A549 (cell line): ENCODE measurements at regions not wholly inside any gene's neighbourhood (a gene's known extent, or its start where the extent isn't known, plus 50 kb on each side); places are given as distances from the start of the nearest gene placed in this dataset.

Experiments
- ATAC-seq, 2 experiments: fragments of 200-7000 bp in 1 of 2; fragments of >200 bp in 1 of 2; cut with Nextera tagmentation in 1 of 2; cut with Tn5 transposase in 1 of 2; 3 replicates each; pipeline versions ENCODE4 v1.8.0 to v1.9.1; 2018 to 2020; ENCODE audit warnings: mild to moderate bottlenecking in 1 of 2, moderate library complexity in 1 of 2
- CTCF ChIA-PET: fragments of 300-600 bp; sonication (Branson Sonifier 250); formaldehyde crosslinking; extraction: SDS; loops from one replicate; lab custom pipeline; 2021; ENCODE audit warnings: antibody characterized with exemption, inconsistent platforms; lab: Yijun Ruan, JAX
- POLR2A ChIA-PET: fragments of 350-600 bp; formaldehyde crosslinking; extraction: SDS; loops from one replicate; lab custom pipeline; 2021; ENCODE audit warnings: antibody characterized with exemption, inconsistent platforms; lab: Yijun Ruan, JAX
- DNase-seq, 2 experiments: peaks; one replicate each; pipeline versions ENCODE4 v3.0.0 to v3.0.0-alpha.2; 2011 to 2016; ENCODE audit warnings: low read depth in 1 of 2, low spot score in 1 of 2
- FAIRE-seq: peaks from 2 replicates; lab custom pipeline; 2011; peaks lifted over from hg19 to GRCh38; lab: Jason Lieb, UNC
- H3K27ac ChIP-seq, 2 experiments: fragments of >200 bp; sonication (Bioruptor Twin); formaldehyde crosslinking; 3 replicates each; pipeline ENCODE4 v1.5.1; 2016 to 2017
- H3K4me1 ChIP-seq: fragments of >200 bp; sonication (Bioruptor Twin); formaldehyde crosslinking; 3 replicates; pipeline ENCODE4 v1.6.1; 2016
- H3K4me2 ChIP-seq: fragments of >200 bp; sonication (Bioruptor Twin); formaldehyde crosslinking; 3 replicates; pipeline ENCODE4 v1.6.1; 2016
- H3K4me3 ChIP-seq: fragments of >200 bp; sonication (Bioruptor Twin); formaldehyde crosslinking; 3 replicates; pipeline ENCODE4 v1.5.1; 2016
- H3K9me3 ChIP-seq: fragments of >200 bp; sonication (Bioruptor Twin); formaldehyde crosslinking; 3 replicates; pipeline ENCODE4 v1.6.1; 2016
- BCL3 ChIP-seq: fragments of >200 bp; sonication (Bioruptor Twin); formaldehyde crosslinking; IDR thresholded peaks from 3 replicates; pipeline ENCODE4 v1.6.1; 2016
- CBX2 ChIP-seq: fragments of 200-600 bp; sonication (generic); IDR thresholded peaks from 2 replicates; pipeline ENCODE4 v1.6.1; 2016; ENCODE audit warnings: low read depth, mild to moderate bottlenecking, borderline replicate concordance
- EHMT2 ChIP-seq: fragments of 200-600 bp; sonication (generic); IDR thresholded peaks from 2 replicates; pipeline ENCODE4 v1.6.1; 2016; ENCODE audit warnings: antibody characterized with exemption, low read depth, mild to moderate bottlenecking, moderate library complexity
- EP300 ChIP-seq, 2 experiments: fragments of >200 bp; sonication (Bioruptor Twin); formaldehyde crosslinking; IDR thresholded peaks; 2 replicates in 1 of 2; 3 replicates in 1 of 2; pipeline ENCODE4 v1.6.1; 2016 to 2017
- FOSL2 ChIP-seq, 2 experiments: fragments of 450-650 bp in 1 of 2; fragments of >200 bp in 1 of 2; sonication (Bioruptor Twin) in 1 of 2; formaldehyde crosslinking; IDR thresholded peaks; 2 replicates each; pipeline versions ENCODE4 v1.5.0 to v1.6.1; 2016 to 2020; ENCODE audit warnings: mild to moderate bottlenecking in 1 of 2, moderate library complexity in 1 of 2
- HOXA7 ChIP-seq: fragments of 250-450 bp; sonication (Bioruptor Pico); IDR thresholded peaks from 2 replicates; pipeline ENCODE4 v1.5.0; 2020; ENCODE audit warnings: mild to moderate bottlenecking, moderate library complexity
- JUNB ChIP-seq: fragments of >200 bp; sonication (Bioruptor Twin); formaldehyde crosslinking; IDR thresholded peaks from 2 replicates; pipeline ENCODE4 v1.6.1; 2016
- MAFK ChIP-seq: fragments of 450-650 bp; IDR thresholded peaks from 2 replicates; pipeline ENCODE4 v1.6.1; 2014; ENCODE audit not compliant: partially characterized antibody
- NPAS2 ChIP-seq: fragments of 250-450 bp; sonication (Bioruptor Pico); IDR thresholded peaks from 2 replicates; pipeline ENCODE4 v1.8.0; 2022; ENCODE audit warnings: mild to moderate bottlenecking, moderate library complexity, borderline replicate concordance
- NR3C1 ChIP-seq: fragments of >200 bp; sonication (Bioruptor Twin); formaldehyde crosslinking; IDR thresholded peaks from 3 replicates; pipeline ENCODE4 v1.6.1; 2017
- PHF8 ChIP-seq: fragments of 200-600 bp; sonication (generic); IDR thresholded peaks from 2 replicates; pipeline ENCODE4 v1.6.1; 2016; ENCODE audit warnings: low read depth, mild to moderate bottlenecking, antibody characterized with exemption, moderate library complexity, borderline replicate concordance
- RARB ChIP-seq: fragments of 250-450 bp; sonication (Bioruptor Pico); IDR thresholded peaks from 2 replicates; pipeline ENCODE4 v1.8.0; 2021; ENCODE audit warnings: mild to moderate bottlenecking, moderate library complexity
- RCOR1 ChIP-seq: fragments of 150-350 bp; IDR thresholded peaks from 2 replicates; pipeline ENCODE4 v1.6.1; 2014; ENCODE audit warnings: antibody characterized with exemption, low read length, low read depth
- RNF2 ChIP-seq: fragments of 200-600 bp; sonication (generic); IDR thresholded peaks from 2 replicates; pipeline ENCODE4 v1.6.1; 2016; ENCODE audit warnings: low read depth, mild to moderate bottlenecking, antibody characterized with exemption, moderate library complexity, borderline replicate concordance
- ZC3H11A ChIP-seq: fragments of 450-650 bp; IDR thresholded peaks from 2 replicates; pipeline ENCODE4 v1.6.1; 2014; ENCODE audit warnings: antibody characterized with exemption, mild to moderate bottlenecking
- ZSCAN20 ChIP-seq: fragments of 250-450 bp; sonication (Bioruptor Pico); IDR thresholded peaks from 2 replicates; pipeline ENCODE4 v1.8.0; 2022; ENCODE audit warnings: mild to moderate bottlenecking, moderate library complexity
- WGBS: methylation state at CpG from one replicate; pipeline ENCODE4 v1.1.6; 2017; ENCODE audit errors: missing lambda C conversion rate; 5-methylcytosine and 5-hydroxymethylcytosine counted together
- TF ChIP-seq, protein P1 (sequence below): fragments of 450-650 bp; IDR thresholded peaks from 2 replicates; pipeline ENCODE4 v1.6.1; 2014; ENCODE audit warnings: antibody characterized with exemption
- TF ChIP-seq, protein P2 (sequence below): fragments of 150-350 bp; IDR thresholded peaks from 2 replicates; pipeline ENCODE4 v1.6.1; 2014; ENCODE audit warnings: low read depth, mild to moderate bottlenecking, low read length

DNA sequence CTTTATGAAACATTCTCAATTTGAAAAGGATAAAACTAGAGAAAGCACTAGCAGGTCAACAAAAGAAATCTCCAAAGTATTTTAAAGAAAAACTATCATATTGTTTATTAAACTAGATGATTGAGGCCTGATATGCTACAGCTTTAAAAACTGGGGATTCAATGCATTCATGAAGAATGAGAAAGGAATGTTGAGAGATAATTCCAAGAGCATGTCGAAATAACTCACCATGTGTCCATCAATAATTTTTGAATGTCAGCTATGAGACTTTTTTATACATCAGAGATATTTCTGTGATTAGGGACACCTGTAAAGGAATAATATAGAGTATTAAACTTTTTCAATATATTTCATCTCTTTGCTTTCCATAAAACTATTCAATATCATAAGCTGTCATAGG lies 376.9 kb upstream of the REG3G start:
- H3K27ac ChIP-seq = no peak overlapping the region
- ATAC-seq = no peak
- no peak for TF ChIP-seq NPAS2 (CRISPR knock-in tag)
- TF ChIP-seq NR3C1 = no peak
- no peak for TF ChIP-seq JUNB
- no peak for TF ChIP-seq RARB (CRISPR knock-in tag)
- no peak for TF ChIP-seq EP300 (IDR thresholded peaks at IDR 0.05)
- TF ChIP-seq, protein P1, sequence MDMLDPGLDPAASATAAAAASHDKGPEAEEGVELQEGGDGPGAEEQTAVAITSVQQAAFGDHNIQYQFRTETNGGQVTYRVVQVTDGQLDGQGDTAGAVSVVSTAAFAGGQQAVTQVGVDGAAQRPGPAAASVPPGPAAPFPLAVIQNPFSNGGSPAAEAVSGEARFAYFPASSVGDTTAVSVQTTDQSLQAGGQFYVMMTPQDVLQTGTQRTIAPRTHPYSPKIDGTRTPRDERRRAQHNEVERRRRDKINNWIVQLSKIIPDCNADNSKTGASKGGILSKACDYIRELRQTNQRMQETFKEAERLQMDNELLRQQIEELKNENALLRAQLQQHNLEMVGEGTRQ = no peak
- no peak for TF ChIP-seq PHF8
- TF ChIP-seq ZC3H11A = no peak
- ChIA-PET POLR2A (no interaction called here), CTCF (no interaction called here)
- no peak overlapping the region for H3K4me3 ChIP-seq
- 0% methylated on average over 1 of the region's 1 CpG for WGBS
- H3K4me1 ChIP-seq = no peaks in the 10 kb centered on the region
- FAIRE-seq = no peak
- no peak overlapping the region for H3K4me2 ChIP-seq
- H3K9me3 ChIP-seq = peaks cover 9% of the 10 kb centered on the region; the same call in 1 of the 3 replicates
- DNase-seq = no peak

DNA sequence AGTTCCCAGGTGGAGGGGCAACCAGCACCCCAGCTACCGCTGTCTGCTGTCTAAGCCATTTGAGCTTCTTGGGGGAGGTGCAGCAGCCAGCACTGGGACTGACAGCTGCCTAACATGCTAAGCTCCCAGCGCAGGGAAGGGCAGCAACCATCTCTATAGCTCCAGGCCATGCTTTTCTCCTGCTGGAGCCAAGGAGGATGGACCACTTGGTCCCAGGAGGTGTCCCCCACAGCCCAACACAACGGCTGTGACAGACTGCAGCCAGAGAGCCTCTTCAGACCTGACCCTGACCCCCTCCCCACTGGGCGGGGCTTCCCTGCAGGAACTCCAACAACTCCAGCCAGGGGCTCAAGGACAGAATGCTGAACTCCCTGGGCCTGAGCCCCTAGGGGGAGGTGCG lies 370.6 kb upstream of the REG3G start:
- Histone ChIP-seq H3K4me2 (no peak overlapping the region), H3K4me3 (no peak overlapping the region), H3K4me1 (no peaks in the 10 kb centered on the region), H3K27ac (no peak overlapping the region), H3K9me3 (peaks cover 18% of the 10 kb centered on the region)
- CTCF ChIA-PET = no interaction called here
- no peak for DNase-seq
- POLR2A ChIA-PET = no interaction called here
- ATAC-seq = no peak
- FAIRE-seq = no peak
- 5% methylated on average over 5 of the region's 5 CpGs for WGBS
- TF ChIP-seq EHMT2 (no peak), RNF2 (no peak), MAFK (no peak), ZSCAN20 (no peak), BCL3 (no peak), HOXA7 (CRISPR knock-in tag) (no peak)
- TF ChIP-seq, protein P2, sequence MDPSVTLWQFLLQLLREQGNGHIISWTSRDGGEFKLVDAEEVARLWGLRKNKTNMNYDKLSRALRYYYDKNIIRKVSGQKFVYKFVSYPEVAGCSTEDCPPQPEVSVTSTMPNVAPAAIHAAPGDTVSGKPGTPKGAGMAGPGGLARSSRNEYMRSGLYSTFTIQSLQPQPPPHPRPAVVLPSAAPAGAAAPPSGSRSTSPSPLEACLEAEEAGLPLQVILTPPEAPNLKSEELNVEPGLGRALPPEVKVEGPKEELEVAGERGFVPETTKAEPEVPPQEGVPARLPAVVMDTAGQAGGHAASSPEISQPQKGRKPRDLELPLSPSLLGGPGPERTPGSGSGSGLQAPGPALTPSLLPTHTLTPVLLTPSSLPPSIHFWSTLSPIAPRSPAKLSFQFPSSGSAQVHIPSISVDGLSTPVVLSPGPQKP = no peak

GRCh38 chr2:78676921-78677696 lies 348.4 kb upstream of the REG3G start:
- FAIRE-seq = no peak
- WGBS = 8% methylated on average over 4 of the region's 4 CpGs
- TF ChIP-seq FOSL2 (IDR thresholded peaks at IDR 0.05) (no peak), FOSL2 (CRISPR knock-in tag; IDR thresholded peaks at IDR 0.05) (no peak), EHMT2 (no peak), CBX2 (no peak), JUNB (no peak), RARB (CRISPR knock-in tag) (no peak), RCOR1 (no peak)
- TF ChIP-seq, all 56 proteins: peak for 0
- Histone ChIP-seq H3K4me1 (no peaks in the 10 kb centered on the region), H3K4me3 (no peak overlapping the region), H3K4me2 (no peak overlapping the region), H3K27ac (no peak overlapping the region), H3K9me3 (no peaks in the 10 kb centered on the region)
- no peak for ATAC-seq
- ChIA-PET CTCF (interaction anchor here (0.6 kb wide), 1 partner anchor 257 kb away, joined by 3 read pairs; no protein-coding TSS in a partner anchor), POLR2A (no interaction called here)
- no peak for DNase-seq
